ENCODE measurements at regions not wholly inside any gene's neighbourhood (a gene's known extent, or its start where the extent isn't known, plus 50 kb on each side); places are given as distances from the start of the nearest gene placed in this dataset.
A peak's percentile ranks its signal among the peaks of the same experiment; 100 is the strongest.

DNA sequence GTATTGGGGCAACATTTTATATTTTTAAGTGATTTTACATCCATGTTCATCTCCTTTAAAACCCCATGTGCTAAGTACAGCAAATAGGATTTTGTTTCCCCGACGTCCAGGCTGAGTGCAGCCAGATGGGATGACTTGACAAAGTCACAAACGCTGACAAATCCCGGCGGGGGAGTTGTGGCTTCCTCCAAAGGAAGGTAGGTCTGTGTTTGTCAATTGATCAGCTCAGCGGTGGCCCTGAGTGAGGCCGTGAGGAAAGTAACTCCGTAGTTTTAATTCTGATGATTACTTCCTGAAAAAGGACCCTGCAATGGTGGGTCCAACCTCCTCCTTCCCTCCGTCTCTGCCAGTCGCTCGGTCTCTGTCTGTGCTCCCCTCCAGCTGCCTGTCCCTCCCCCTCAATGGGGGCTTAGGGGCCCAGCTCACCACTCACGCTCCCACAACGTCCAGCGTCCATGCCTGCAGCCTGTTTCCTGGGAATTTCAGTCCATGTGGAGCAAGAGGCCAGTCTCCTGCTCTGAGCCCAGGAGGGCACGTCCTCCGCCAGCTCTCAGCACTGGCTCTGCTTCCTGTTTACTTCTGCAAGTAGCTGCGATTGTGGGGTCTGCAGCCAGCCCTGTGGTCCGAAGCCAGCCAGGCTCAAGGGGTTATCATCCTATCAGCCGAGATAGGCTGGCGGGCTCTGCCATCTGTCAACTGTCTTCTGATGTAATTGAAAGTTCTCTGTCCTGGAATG, 209.4 kb upstream of the FOXF1 start:
- H3K4me3 ChIP-seq = no peak overlapping the region
- DNase-seq = peak in 2 of 4 donors; percentile 26 to 66
- no peaks in the 10 kb centered on the region for H3K9me3 ChIP-seq
- H3K27ac ChIP-seq = peak overlapping the region in 1 of 2 donors; percentile 64
- ATAC-seq = no peak
- peaks cover 0 to 6% of the 10 kb centered on the region in 2 donors for H3K4me1 ChIP-seq
- TF ChIP-seq, protein P1, sequence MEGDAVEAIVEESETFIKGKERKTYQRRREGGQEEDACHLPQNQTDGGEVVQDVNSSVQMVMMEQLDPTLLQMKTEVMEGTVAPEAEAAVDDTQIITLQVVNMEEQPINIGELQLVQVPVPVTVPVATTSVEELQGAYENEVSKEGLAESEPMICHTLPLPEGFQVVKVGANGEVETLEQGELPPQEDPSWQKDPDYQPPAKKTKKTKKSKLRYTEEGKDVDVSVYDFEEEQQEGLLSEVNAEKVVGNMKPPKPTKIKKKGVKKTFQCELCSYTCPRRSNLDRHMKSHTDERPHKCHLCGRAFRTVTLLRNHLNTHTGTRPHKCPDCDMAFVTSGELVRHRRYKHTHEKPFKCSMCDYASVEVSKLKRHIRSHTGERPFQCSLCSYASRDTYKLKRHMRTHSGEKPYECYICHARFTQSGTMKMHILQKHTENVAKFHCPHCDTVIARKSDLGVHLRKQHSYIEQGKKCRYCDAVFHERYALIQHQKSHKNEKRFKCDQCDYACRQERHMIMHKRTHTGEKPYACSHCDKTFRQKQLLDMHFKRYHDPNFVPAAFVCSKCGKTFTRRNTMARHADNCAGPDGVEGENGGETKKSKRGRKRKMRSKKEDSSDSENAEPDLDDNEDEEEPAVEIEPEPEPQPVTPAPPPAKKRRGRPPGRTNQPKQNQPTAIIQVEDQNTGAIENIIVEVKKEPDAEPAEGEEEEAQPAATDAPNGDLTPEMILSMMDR (IDR thresholded peaks at IDR 0.05) = no peak
- peaks cover 8 to 69% of the 10 kb centered on the region in 2 donors for H3K27me3 ChIP-seq
- H3K36me3 ChIP-seq = no peaks in the 10 kb centered on the region
- intact Hi-C loops (cut with DNase I) = no loop called here

DNA sequence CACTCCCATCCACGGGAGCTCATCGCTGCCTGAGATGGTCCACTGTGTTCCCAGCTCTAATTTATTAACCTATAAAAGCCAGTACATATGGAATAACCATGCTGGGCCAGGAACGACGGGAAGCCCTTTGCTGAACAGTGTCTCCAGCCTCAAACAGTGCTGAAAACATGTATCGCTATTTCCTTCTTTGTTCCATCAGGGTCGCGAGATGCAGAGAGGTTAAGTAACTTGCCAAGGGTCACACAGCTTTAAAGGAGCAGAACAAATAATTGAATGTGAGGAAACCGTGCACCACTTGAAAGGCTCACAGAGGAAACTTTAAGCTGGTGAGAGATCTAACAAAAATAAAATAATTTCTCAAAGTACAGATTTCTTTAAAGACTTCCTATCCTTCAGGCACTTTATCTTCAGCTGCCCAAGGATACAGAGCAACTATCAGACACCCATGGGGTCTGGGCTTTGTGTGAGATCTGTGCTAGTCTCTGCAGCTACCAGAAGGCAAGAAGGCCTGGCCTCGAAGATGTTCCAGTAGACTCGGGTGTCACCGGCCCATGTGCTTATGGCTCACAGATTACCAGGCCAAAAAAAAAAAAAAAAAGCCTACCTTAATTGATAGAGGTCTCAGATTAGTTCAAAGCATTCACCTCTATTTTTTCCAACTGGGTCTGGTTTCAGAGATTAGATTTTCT, 207.8 kb upstream of the FOXF1 start:
- H3K27ac ChIP-seq = no peak overlapping the region
- intact Hi-C loops (cut with DNase I) = no loop called here

DNA sequence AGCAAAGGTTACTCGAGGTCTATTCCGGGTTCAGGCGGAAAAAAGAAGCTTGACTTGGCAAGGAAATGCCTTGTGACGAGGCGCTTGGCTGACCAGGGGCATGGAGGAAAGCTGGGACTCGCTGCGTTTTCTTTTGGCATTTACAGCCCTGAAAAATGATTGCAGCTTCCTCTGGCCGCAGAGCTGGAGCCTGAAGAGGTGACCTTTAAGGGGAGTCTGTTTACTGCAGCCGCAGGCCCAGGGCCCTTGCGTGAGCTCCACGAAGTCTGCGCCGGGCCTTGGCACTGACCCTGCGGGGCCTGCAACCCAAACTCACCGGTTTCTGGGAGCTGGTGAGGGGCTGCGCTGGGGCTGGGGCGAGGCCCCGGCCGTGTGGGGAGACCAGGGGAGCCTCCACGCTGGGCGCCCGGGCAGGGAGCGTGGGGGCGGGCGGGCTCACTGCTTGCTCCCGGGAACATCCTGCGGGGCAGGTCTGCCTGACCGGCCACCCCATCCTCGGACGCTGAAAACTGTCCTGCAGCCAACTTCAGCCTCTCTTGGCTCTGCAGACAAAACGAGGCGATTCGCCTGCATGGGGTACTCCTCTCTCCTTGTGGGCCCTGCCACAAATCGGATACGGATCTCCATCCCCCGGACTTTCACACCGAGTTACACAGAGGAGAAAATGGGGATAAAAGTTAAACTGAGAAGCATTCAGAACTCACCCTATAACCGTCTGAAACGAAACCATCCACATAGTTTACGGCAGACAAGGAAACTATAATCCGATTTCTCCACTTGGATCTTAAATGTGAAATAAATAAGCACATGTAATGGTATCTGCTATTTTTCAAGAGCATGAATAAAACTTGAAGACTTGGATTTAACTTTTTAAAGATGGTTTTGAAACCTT, 206.3 kb upstream of the FOXF1 start:
- Histone ChIP-seq H3K27me3 (peaks cover 8 to 37% of the 10 kb centered on the region in 2 donors), H3K4me1 (no peaks in the 10 kb centered on the region)

More for the DNA sequence above, 207.8 kb upstream of the FOXF1 start:
- H3K36me3 ChIP-seq = no peaks in the 10 kb centered on the region
- H3K9me3 ChIP-seq = no peaks in the 10 kb centered on the region
- DNase-seq (peak in 1 of 4 donors; percentile 16), ATAC-seq (no peak)
- TF ChIP-seq, protein P1 (IDR thresholded peaks at IDR 0.05) = no peak
- H3K4me3 ChIP-seq = no peak overlapping the region
- H3K27me3 ChIP-seq = peaks cover 8 to 52% of the 10 kb centered on the region in 2 donors
- peaks cover 0 to 6% of the 10 kb centered on the region in 2 donors for H3K4me1 ChIP-seq

DNA sequence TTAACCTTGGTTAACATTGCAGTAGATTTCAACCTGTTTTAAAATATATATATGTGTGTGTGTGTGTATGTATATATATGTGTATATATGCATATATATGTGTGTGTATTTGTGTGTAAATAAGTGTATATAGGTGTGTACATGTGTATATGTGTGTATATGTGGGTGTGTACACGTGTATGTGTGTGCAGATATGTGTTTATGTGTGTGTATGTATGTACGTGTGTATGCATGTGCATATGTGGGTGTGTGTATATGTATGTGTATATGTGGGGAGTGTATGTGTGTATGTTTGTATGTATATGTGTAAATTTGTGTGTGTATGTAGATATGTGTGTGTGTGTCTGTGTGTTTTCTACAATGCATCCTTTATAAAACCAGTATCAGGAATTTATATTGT, 205.5 kb upstream of the FOXF1 start:
- H3K27ac ChIP-seq = peak overlapping the region in 1 of 2 donors; percentile 76
- no peaks in the 10 kb centered on the region for H3K4me1 ChIP-seq
- no peaks in the 10 kb centered on the region for H3K9me3 ChIP-seq
- TF ChIP-seq, protein P1 (IDR thresholded peaks at IDR 0.05) = no peak
- peaks cover 6 to 29% of the 10 kb centered on the region in 2 donors for H3K27me3 ChIP-seq
- H3K36me3 ChIP-seq = no peaks in the 10 kb centered on the region
- intact Hi-C loops (cut with DNase I) = no loop called here
- DNase-seq = no peak
- no peak for ATAC-seq
- H3K4me3 ChIP-seq = no peak overlapping the region

More for the DNA sequence above, 206.3 kb upstream of the FOXF1 start:
- Histone ChIP-seq H3K27ac (peak overlapping the region; percentile 76 to 79), H3K9me3 (no peaks in the 10 kb centered on the region), H3K4me3 (peak overlapping the region in 1 of 2 donors; percentile 5), H3K36me3 (no peaks in the 10 kb centered on the region)
- DNase-seq = peak in 2 of 4 donors; percentile 30 to 70
- TF ChIP-seq, protein P1 (IDR thresholded peaks at IDR 0.05) = no peak
- intact Hi-C loops (cut with DNase I) = no loop called here
- ATAC-seq = peak; percentile 33
